ENCODE measurements at regions not wholly inside any gene's neighbourhood (a gene's known extent, or its start where the extent isn't known, plus 50 kb on each side); places are given as distances from the start of the nearest gene placed in this dataset.

DNA sequence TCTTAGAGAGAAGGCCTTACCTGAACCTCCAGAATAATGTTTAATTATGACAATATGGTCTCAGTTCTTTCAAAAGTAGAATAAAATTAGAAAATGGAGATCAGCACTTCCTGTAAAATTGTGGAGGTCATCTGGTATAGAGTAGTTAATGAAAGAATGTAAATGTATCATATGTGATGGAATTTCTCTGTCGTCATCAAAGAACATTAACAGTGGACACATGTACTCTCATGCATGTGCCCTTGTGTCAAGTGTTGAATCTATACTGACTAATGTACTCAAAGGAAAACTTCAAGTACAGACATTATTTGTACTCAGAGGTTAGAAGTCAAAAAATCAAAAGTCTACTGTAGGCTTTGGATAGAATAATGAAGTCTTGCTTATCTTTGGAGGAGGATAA lies 129.2 kb upstream of the MYOCD start:
- H3K23me2 ChIP-seq (ENCODE audit: insufficient read length, low read depth, low read length, poor library complexity, severe bottlenecking), result no peaks in the 10 kb centered on the region
- Mint-ChIP-seq H3K9me3 (no peaks in the 10 kb centered on the region), H3K36me3 (ENCODE audit: insufficient read depth in 1 of 3, low read depth in 3 of 3) (no peaks in the 10 kb centered on the region), H3K27ac (no peak overlapping the region), H3K4me1 (peaks cover 16 to 20% of the 10 kb centered on the region in 2 experiments), H3K4me3 (no peak overlapping the region), H3K27me3 (ENCODE audit: low read depth) (no peaks in the 10 kb centered on the region)
- no peak overlapping the region for H3K56ac ChIP-seq (ENCODE audit: insufficient read length, low read depth, low read length)
- no peak for DNase-seq
- H3K9ac ChIP-seq (ENCODE audit: extremely low read depth, insufficient read length, low read length), result no peak overlapping the region
- no peaks in the 10 kb centered on the region for H4K20me1 ChIP-seq (ENCODE audit: control insufficient read depth, insufficient read depth, insufficient read length)
- H2BK20ac ChIP-seq (ENCODE audit: low read depth, low read length, poor library complexity, severe bottlenecking), result no peak overlapping the region
- no peaks in the 10 kb centered on the region for H3K79me2 ChIP-seq (ENCODE audit: insufficient read depth, low read length)
- H2BK12ac ChIP-seq (ENCODE audit: insufficient read length, low read depth, low read length), result no peak overlapping the region
- H3K27ac ChIP-seq (ENCODE audit: insufficient read length, low read depth, low read length), result no peak overlapping the region
- H3K4me2 ChIP-seq (ENCODE audit: insufficient read depth, insufficient read length, low read length), result no peak overlapping the region
- H4K8ac ChIP-seq (replicated peaks; ENCODE audit: insufficient read length, low read depth, low read length), result no peak overlapping the region
- H3K4ac ChIP-seq (ENCODE audit: low read depth, low read length), result no peak overlapping the region
- TF ChIP-seq CTCF (conservative IDR thresholded peaks at IDR 0.05), result no peak
- no peak overlapping the region for H2AFZ ChIP-seq (ENCODE audit: low read length)
- H2BK120ac ChIP-seq (ENCODE audit: low read depth, low read length, poor library complexity, severe bottlenecking), result no peak overlapping the region
- no peaks in the 10 kb centered on the region for H3K9me3 ChIP-seq (ENCODE audit: control insufficient read depth, low read depth, low read length)
- WGBS (ENCODE audit: extremely low coverage, insufficient read length, low lambda C conversion rate), result no CpG with 5 or more reads among the region's 1 CpG
- no peak overlapping the region for H3T11ph ChIP-seq (ENCODE audit: low read length)
- H2BK15ac ChIP-seq (ENCODE audit: low read depth, low read length), result no peak overlapping the region
- no peaks in the 10 kb centered on the region; the same call in 1 of the 2 replicates for H3K4me1 ChIP-seq (ENCODE audit: insufficient read depth, low read length)
- H2AK5ac ChIP-seq (ENCODE audit: insufficient read length, low read length), result no peak overlapping the region
- no peak overlapping the region for H4K5ac ChIP-seq (ENCODE audit: insufficient read length, low read depth, low read length)
- no peak overlapping the region for H3K18ac ChIP-seq (ENCODE audit: insufficient read length, low read depth, low read length)
- no peak overlapping the region for H4K91ac ChIP-seq (ENCODE audit: insufficient read length, low read depth, low read length)
- no peak overlapping the region for H2BK5ac ChIP-seq (ENCODE audit: insufficient read length, low read length)
- H3K14ac ChIP-seq (ENCODE audit: insufficient read depth, low read length), result no peak overlapping the region
- no peaks in the 10 kb centered on the region for H3K27me3 ChIP-seq (ENCODE audit: insufficient read depth, low read length)
- no peaks in the 10 kb centered on the region for H3K79me1 ChIP-seq (ENCODE audit: insufficient read depth, low read depth, low read length, poor library complexity, severe bottlenecking)
- H3K23ac ChIP-seq (ENCODE audit: insufficient read length, low read depth, low read length), result no peak overlapping the region

Measured in H9 (cell line).